A673 (cell line): ENCODE measurements at regions not wholly inside any gene's neighbourhood (a gene's known extent, or its start where the extent isn't known, plus 50 kb on each side); places are given as distances from the start of the nearest gene placed in this dataset.

Experiments
- BruUV-seq: library from RNA; stranded (reverse); fragments of 400-500 nt; replicated peaks from 2 replicates; lab custom pipeline; 2021; lab: Mats Ljungman, UMichigan
- CTCF ChIA-PET: fragments of 300-600 bp; sonication (Branson Sonifier 250); formaldehyde crosslinking; loops from one replicate; lab custom pipeline; 2022; ENCODE audit warnings: antibody characterized with exemption; lab: Charles Lee
- POLR2A ChIA-PET: fragments of 300-600 bp; sonication (Branson Sonifier 250); formaldehyde crosslinking; loops from one replicate; lab custom pipeline; 2022; ENCODE audit warnings: antibody characterized with exemption; ENCODE audit not compliant: low non-redundant PET; lab: Charles Lee
- DNase-seq: peaks from one replicate; pipeline ENCODE4 v3.0.0-alpha.2; 2015; ENCODE audit warnings: low spot score
- H3K27ac ChIP-seq: fragments of 200-600 bp; sonication (generic); 2 replicates; pipeline ENCODE4 v1.5.1; 2016; ENCODE audit warnings: mixed run types, low read depth, mild to moderate bottlenecking, mixed read lengths, antibody characterized with exemption, low read length; ENCODE audit not compliant: poor library complexity, severe bottlenecking
- H3K27me3 ChIP-seq: fragments of 200-600 bp; sonication (generic); replicated peaks from 2 replicates; pipeline ENCODE4 v1.6.1; 2017; ENCODE audit warnings: mixed run types, low read depth, mild to moderate bottlenecking, mixed read lengths, antibody characterized with exemption, low read length; ENCODE audit not compliant: insufficient read depth, poor library complexity
- H3K36me3 ChIP-seq: fragments of 200-600 bp; sonication (generic); 2 replicates; pipeline ENCODE4 v1.6.1; 2016; ENCODE audit warnings: mixed run types, mild to moderate bottlenecking, mixed read lengths, antibody characterized with exemption, low read length; ENCODE audit not compliant: insufficient read depth, poor library complexity, severe bottlenecking
- H3K4me1 ChIP-seq: fragments of 200-600 bp; sonication (generic); 2 replicates; pipeline ENCODE4 v1.6.1; 2017; ENCODE audit warnings: mixed run types, mild to moderate bottlenecking, mixed read lengths, antibody characterized with exemption, low read length; ENCODE audit not compliant: insufficient read depth, poor library complexity, severe bottlenecking
- H3K4me3 ChIP-seq: fragments of 200-600 bp; sonication (generic); 2 replicates; pipeline ENCODE4 v1.5.1; 2016; ENCODE audit warnings: low read depth, mixed run types, mild to moderate bottlenecking, mixed read lengths, low read length; ENCODE audit not compliant: poor library complexity, severe bottlenecking
- H3K9me3 ChIP-seq: fragments of 200-600 bp; sonication (generic); 2 replicates; pipeline ENCODE4 v1.6.1; 2016; ENCODE audit warnings: mixed run types, low read depth, mild to moderate bottlenecking, mixed read lengths, antibody characterized with exemption, low read length; ENCODE audit not compliant: poor library complexity, severe bottlenecking
- EZH2 ChIP-seq: fragments of 200-600 bp; sonication (generic); IDR thresholded peaks from 2 replicates; pipeline ENCODE4 v1.6.1; 2017; ENCODE audit warnings: borderline replicate concordance, low read depth, mild to moderate bottlenecking, mixed read lengths, antibody characterized with exemption, low read length; ENCODE audit not compliant: poor library complexity, severe bottlenecking
- intact Hi-C: fragments of 100-400 bp; cut with micrococcal nuclease; formaldehyde crosslinking; loops from one replicate; pipeline ENCODE4 v1.10.0; 2022; ENCODE audit not compliant: unreplicated experiment
- TF ChIP-seq, protein P1 (sequence below): fragments of 300-800, 200-600 bp; sonication (generic); conservative IDR thresholded peaks from 2 replicates; pipeline ENCODE4 v1.5.1; 2017; ENCODE audit warnings: low read depth, mild to moderate bottlenecking, antibody characterized with exemption, low read length, moderate library complexity, mixed read lengths

DNA sequence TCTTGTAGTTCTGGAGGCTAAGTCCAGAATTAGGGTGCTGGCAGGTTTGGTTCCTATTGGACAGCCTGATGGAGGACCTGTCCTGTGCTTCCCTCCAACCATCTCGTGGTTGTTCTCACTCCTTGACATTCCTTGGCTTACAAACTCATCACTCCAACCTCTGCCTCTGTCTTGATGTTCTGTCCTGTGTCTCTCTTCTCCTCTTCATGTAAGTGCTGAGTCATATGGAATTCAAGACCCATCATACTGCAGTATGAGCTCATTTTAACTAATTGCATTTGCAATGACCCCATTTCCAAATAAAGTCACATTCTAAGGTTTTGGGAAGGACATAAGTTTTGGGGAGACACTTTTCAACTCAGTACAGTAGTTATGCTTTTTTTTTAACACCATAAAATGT is 374.7 kb downstream of the TRIB2 start:
- CTCF ChIA-PET = no interaction called here
- no peak for DNase-seq

DNA sequence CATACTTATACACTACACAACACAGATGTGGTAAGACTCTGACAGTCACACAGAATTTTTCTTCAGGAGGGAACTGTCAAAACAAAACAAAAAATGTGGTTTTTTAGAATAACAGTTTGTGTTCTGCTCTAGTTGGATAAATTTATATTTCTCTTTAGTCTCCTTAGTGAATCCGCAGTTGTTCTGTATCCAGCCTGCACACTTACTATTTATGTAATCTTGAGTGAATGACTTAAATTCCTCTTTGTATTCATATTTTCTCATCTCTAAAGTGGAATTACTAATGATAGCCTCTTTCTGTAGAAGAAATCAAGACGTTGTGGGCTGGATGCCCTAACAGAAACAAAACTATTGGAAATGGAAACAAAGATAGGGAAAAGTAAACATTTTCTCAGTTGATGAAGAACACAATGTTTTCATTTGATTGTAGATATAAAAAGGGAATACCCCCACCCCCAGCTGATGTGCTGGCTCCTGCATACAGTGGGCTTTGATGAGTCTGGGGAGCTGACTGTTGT is 375.2 kb downstream of the TRIB2 start:
- H3K4me3 ChIP-seq = no peak overlapping the region
- H3K4me1 ChIP-seq = no peaks in the 10 kb centered on the region
- intact Hi-C loops = no loop called here
- H3K27ac ChIP-seq = no peak overlapping the region
- no peaks in the 10 kb centered on the region for H3K36me3 ChIP-seq
- BruUV-seq = no TSS peak
- no peaks in the 10 kb centered on the region for H3K9me3 ChIP-seq
- no peaks in the 10 kb centered on the region for H3K27me3 ChIP-seq
- no peak for DNase-seq
- ChIA-PET CTCF (no interaction called here), POLR2A (no interaction called here)
- TF ChIP-seq EZH2 = no peak
- TF ChIP-seq, protein P1, sequence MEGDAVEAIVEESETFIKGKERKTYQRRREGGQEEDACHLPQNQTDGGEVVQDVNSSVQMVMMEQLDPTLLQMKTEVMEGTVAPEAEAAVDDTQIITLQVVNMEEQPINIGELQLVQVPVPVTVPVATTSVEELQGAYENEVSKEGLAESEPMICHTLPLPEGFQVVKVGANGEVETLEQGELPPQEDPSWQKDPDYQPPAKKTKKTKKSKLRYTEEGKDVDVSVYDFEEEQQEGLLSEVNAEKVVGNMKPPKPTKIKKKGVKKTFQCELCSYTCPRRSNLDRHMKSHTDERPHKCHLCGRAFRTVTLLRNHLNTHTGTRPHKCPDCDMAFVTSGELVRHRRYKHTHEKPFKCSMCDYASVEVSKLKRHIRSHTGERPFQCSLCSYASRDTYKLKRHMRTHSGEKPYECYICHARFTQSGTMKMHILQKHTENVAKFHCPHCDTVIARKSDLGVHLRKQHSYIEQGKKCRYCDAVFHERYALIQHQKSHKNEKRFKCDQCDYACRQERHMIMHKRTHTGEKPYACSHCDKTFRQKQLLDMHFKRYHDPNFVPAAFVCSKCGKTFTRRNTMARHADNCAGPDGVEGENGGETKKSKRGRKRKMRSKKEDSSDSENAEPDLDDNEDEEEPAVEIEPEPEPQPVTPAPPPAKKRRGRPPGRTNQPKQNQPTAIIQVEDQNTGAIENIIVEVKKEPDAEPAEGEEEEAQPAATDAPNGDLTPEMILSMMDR = no peak

More for the DNA sequence above, 374.7 kb downstream of the TRIB2 start:
- TF ChIP-seq, protein P1 = no peak
- TF ChIP-seq EZH2 = no peak
- intact Hi-C loops = no loop called here
- Histone ChIP-seq H3K4me1 (no peaks in the 10 kb centered on the region), H3K27me3 (peaks cover 4% of the 10 kb centered on the region), H3K27ac (no peak overlapping the region), H3K4me3 (no peak overlapping the region), H3K36me3 (no peaks in the 10 kb centered on the region), H3K9me3 (no peaks in the 10 kb centered on the region)
- POLR2A ChIA-PET = no interaction called here
- no TSS peak for BruUV-seq

DNA sequence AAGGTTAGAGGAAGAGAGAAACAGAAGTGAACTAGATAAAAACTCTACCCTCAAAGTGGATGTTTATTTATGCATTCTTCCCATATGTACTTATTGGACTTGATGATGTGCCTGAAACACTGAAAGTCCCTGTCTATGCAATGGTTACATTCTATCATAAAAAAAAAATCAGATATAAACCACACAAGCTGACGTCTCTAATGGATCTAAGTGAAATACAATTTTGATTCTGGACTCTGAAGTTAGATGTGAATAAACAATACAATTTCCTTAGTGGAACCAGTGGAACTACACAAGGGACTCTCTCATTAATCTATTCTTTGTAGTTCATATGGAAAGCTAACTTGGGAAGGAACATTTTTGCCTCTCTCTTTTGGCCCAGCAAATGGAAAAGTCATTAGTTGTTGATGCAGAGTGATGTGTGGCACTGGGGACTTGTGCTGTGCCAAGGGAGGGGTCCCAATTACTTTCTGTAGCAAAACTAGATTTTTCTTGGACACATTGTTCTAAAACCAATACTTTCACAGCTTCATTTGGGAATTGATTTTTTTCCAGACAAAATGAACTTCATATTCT is 376.8 kb downstream of the TRIB2 start:
- H3K27ac ChIP-seq = no peak overlapping the region
- no peak for DNase-seq
- ChIA-PET CTCF (no interaction called here), POLR2A (no interaction called here)
- no TSS peak for BruUV-seq
- TF ChIP-seq, protein P1 = no peak
- no peak for TF ChIP-seq EZH2
- H3K9me3 ChIP-seq = no peaks in the 10 kb centered on the region
- no peaks in the 10 kb centered on the region for H3K36me3 ChIP-seq
- H3K4me3 ChIP-seq = no peak overlapping the region
- intact Hi-C loops = no loop called here
- no peaks in the 10 kb centered on the region for H3K4me1 ChIP-seq
- no peaks in the 10 kb centered on the region for H3K27me3 ChIP-seq
